Transverse colon (tissue), 4 donors: ENCODE measurements at regions not wholly inside any gene's neighbourhood (a gene's known extent, or its start where the extent isn't known, plus 50 kb on each side); places are given as distances from the start of the nearest gene placed in this dataset.

Source experiments
- EP300 ChIP-seq: sonication (generic); formaldehyde crosslinking; IDR thresholded peaks from one replicate; pipeline ENCODE4 v1.6.1; 2017; ENCODE audit warnings: antibody characterized with exemption, low read depth
- POLR2A ChIP-seq: fragments of 450-650 bp; IDR thresholded peaks from one replicate; pipeline ENCODE4 v1.6.1; 2016; ENCODE audit warnings: antibody characterized with exemption, mild to moderate bottlenecking, moderate library complexity
- POLR2AphosphoS5 ChIP-seq, 3 donors: sonication (generic); formaldehyde crosslinking; IDR thresholded peaks; one replicate each; pipeline ENCODE4 v1.6.1; 2016; ENCODE audit warnings: antibody characterized with exemption in 3 of 3
- TF ChIP-seq, protein P1 (sequence below), 5 experiments: fragments of 200-600 bp in 3 of 5; fragments of 450-650 bp in 2 of 5; sonication (generic) in 3 of 5; IDR thresholded peaks; 1 replicate in 2 of 5; 2 replicates in 3 of 5; pipeline ENCODE4 v1.5.1; 2016 to 2017; ENCODE audit warnings: antibody characterized with exemption in 5 of 5, inconsistent platforms in 3 of 5, mild to moderate bottlenecking in 2 of 5, moderate library complexity in 1 of 5

DNA sequence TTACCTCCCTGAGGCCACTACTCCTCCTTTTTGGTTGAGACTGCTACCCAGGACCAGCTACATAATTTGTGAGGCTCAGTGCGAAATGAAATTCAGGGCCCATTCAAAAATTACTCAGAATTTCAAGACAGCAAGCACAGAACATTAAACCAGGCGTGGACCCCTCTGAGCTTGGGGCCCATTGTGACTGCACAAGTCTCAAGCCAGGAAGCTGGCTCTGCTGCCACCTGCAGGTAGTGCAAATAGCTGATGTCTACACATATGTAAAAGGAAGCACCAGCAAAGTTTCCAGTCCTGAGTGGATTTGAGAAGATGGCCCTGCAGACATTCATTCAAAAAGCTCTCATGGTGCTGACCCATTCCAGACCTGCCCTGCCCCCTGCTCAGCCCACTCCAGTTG, 213.4 kb upstream of the LNX1 start:
- TF ChIP-seq, protein P1, sequence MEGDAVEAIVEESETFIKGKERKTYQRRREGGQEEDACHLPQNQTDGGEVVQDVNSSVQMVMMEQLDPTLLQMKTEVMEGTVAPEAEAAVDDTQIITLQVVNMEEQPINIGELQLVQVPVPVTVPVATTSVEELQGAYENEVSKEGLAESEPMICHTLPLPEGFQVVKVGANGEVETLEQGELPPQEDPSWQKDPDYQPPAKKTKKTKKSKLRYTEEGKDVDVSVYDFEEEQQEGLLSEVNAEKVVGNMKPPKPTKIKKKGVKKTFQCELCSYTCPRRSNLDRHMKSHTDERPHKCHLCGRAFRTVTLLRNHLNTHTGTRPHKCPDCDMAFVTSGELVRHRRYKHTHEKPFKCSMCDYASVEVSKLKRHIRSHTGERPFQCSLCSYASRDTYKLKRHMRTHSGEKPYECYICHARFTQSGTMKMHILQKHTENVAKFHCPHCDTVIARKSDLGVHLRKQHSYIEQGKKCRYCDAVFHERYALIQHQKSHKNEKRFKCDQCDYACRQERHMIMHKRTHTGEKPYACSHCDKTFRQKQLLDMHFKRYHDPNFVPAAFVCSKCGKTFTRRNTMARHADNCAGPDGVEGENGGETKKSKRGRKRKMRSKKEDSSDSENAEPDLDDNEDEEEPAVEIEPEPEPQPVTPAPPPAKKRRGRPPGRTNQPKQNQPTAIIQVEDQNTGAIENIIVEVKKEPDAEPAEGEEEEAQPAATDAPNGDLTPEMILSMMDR (IDR thresholded peaks at IDR 0.05), result peak; percentile 44 to 60 (median 54)
- no peak for TF ChIP-seq EP300
- TF ChIP-seq POLR2A, result no peak
- no peak for TF ChIP-seq POLR2AphosphoS5 (IDR thresholded peaks at IDR 0.05)
